GM21717 (cell line): ENCODE measurements at regions not wholly inside any gene's neighbourhood (a gene's known extent, or its start where the extent isn't known, plus 50 kb on each side); places are given as distances from the start of the nearest gene placed in this dataset.

Source experiments
- ATAC-seq: cut with Tn5 transposase; IDR thresholded peaks from one replicate; pipeline ENCODE4 v1.9.1; 2021; ENCODE audit warnings: mild to moderate bottlenecking, moderate library complexity; ENCODE audit not compliant: unreplicated experiment

DNA sequence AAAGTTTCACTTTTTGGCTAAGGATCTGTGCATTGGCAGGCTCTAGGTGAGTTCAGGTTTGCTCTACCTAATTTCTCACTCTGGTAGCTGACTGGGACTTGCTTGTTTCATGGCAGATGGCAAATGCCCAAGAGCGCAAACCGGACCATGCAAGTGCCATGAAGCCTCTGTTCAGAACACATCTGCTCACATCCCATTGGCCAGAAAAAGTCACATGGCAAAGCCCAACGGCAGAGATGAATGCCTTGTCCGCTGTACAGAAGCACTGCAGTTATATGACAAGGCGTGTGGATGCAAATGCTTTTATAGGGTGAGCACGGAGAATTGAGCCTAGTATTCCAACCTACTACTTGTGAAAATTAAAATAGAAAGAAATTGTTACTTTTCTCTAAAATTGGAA is 202.2 kb upstream of the HMGA2 start:
- ATAC-seq: no peak

DNA sequence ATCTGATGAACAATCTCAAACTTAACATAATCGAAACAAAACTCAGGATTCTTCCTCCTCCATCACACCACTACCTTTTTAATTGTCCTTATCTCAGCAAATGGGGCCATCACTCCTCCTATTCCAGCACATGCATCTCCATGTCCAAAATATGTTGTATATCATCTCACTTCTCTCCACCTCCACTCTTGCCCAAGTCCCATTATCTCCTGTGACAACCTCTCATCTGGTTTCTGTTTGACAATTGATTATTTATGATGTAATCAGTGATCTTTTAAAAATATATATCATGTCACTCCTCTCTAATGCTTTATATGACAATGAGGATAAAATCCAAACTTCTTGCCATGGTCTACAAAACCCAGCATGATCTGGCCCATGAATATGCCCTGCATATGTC is 200.8 kb upstream of the HMGA2 start:
- ATAC-seq: no peak

DNA sequence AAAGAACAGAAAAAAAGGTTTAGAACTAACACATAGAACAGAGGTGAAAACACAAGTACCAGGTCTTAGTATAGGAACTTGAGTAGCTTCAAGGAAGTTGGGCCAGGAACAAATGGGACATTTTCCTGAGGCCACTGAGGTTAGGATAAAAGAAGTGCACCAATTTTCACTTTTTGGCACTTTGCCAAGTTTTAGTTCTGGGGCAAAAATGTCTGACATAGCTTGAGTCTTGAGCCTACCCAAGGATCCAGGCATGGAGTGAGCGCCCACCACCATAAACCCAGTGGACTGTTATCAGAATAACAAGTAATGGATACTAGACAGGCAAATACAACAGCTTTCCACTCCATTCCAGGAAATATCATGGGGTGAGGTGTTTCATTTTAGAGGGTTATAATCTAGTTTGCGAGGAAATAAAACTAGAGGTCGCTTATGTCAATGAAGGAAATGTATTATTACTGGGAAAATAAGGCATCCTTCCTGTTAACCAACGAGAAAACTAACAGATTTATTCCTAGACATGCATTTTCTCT is 199.7 kb upstream of the HMGA2 start:
- no peak for ATAC-seq

DNA sequence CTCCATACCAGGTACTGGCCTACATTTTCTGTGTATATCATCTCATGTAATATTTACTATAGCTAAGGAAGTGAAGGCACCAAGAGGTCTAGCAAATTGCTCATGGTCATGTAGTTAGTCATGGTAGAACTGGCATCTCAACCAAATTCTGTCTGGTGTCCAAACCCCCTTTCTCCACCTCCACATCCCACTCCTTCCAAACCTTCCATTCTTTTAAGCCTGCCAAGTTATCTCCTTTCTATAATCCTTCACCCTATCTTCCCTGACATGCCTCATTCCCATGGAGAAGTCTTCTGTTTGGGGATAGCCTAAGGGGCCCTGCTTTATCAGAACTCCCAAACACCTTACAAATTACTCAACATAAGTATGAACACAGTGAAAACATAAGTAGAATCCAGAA is 196.2 kb upstream of the HMGA2 start:
- no peak for ATAC-seq

DNA sequence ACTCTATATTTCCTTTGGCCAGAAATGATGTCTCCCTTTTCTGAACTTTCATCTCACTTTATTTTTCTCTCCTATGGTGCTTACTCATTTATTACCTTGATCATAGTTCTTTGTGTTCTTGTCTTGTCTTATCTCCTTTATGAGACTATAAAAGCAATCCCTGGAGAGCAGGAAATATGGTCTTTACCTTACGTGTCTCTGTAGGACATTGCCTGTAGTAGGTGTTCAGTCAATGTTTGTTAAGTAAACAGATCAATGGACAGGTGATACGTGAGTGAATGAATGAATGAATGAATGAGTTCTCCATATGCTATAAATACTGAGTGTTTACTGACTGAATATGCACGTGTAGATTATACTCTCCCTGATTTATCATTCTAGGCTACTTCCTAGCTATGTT is 193.7 kb upstream of the HMGA2 start:
- no peak for ATAC-seq

DNA sequence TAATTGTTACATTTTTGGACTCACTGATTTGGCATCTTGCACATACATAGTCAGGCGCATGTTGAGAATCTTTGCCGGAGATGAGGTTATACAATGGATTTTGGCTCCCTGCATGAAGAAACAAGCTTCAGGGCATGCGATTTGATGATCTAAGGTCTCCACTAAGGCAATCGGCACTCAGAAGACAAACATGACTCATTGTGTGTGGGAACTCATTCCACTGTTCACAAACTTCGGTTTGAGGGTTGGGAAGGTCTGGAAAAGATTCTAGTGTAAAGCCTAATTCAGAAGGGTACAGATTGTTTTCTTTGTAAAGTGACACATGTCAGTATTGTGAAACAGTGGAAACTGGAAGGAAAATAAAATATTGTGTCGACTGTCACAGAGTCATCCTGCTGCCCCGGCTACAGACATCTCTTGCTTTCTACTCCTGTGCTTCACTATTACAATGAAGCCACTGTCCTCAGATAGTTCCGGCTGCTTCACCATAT is 192.6 kb upstream of the HMGA2 start:
- no peak for ATAC-seq

DNA sequence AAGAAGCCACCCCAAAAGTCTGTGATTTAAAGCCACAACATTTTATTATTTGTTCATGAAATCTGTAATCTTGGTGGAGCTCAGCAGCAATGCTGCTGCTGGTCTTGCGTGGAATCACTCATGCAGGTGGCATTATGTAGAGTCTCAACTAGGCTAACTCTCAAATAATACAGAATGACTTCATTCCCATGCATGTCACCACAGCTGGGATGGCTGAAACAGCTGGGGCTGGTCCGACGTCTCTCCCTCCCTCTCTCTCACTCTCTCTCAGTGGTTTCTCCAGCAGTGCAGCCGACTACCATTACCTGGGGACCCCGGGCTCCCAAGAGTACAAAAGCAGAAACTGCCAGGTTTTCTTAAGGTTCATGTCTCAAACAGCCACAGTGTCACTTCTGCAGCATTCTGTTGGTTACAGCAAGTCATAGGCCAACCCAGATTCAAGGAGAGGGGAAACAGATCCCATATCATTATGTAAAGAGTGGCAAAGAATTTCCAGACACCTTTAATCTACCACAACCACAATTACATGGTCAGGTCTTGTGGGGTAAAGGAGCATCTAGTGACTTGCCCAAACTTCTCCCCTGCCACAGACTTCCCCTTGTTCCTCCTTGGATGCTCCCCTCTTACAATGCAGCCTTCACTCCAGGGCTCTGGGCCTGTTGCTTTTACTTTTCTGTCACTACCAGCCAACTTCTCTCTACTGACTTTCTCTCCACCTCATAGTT is 192.0 kb upstream of the HMGA2 start:
- no peak for ATAC-seq

DNA sequence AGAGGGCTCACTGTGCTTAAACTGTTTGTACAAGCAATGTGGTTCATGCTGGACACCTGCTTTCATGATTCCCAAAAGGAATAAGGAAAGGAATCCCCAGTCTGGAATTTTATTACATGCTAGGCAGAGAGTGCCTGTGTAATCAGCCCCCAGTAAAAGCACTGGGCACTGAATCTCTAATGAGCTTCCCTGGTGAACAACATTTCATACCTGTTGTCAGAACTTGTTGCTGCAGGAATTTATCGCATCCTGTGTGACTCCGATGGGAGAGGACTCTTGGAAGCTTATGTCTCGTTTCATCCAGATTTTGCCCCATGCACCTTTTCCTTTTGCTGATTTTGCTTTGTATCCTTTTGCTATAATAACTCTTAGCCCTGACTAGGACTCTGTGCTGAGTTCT is 190.2 kb upstream of the HMGA2 start:
- no peak for ATAC-seq

DNA sequence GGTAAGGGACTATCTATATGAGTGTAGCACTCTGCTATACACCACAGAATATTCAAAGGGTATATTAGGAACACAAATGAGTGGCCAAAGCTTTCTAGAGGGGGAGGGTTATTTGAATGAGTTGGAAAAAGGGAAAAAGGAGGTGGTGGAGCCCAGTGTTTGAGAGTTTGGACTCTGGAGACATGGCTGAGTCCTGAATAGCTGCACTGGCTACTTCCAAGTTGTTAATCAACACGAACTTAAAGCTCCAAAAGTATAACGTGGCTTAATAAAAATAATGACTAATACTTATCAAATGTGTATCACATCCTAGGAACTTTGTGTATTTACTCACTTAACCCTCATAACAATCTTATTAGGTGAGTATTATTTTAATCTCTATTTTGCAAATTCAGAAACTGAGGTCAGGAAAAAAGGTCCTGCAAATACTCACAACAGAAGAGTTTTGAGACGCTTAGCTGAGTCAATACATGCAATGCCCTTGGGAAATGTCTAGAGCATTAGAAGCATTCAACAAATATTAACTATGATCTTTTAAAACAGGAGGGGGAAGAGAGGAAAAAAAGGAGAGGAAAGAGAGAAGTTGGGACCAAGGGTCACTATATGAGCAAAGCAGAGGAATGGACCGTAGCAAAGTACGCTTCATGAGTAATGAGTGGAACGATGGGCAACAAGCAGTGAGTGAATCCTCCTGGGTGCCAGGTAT is 189.5 kb upstream of the HMGA2 start:
- no peak for ATAC-seq

DNA sequence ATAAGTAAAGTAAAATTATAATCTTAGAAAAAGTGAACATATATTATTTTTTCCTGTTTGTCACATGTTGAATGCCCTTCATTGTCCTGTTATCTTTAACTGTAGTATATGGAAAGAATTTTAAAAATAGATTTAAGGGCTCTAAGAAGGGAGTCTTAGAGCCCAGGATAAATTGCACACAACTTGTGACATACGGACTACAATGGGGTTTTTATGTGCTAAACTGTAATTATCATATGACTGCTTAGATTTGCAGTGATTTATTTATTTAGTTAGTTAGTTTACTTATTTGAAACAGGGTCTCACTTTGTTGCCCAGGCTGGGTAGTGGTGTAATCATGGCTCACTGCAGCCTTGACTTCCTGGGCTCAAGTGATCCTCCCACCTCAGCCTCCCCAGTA is 187.8 kb upstream of the HMGA2 start:
- no peak for ATAC-seq

DNA sequence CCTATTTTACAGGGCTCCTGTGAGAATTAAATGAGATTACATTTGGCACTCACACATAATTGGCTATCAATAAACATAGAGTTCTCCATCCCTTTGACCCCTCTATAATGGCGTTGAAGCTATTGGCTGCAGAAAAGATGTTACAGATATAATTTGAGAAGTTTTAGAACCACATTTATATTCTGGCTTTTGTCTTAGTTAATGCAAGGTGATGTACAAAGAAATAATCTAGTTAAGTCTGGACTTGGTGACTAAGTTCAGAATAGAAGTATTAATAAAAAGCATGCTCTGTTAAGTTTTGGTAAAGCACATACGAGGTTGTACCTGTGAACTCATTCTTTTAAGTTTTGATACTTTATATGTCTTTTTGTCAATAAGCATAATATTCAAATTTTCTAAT is 187.1 kb upstream of the HMGA2 start:
- ATAC-seq: no peak

DNA sequence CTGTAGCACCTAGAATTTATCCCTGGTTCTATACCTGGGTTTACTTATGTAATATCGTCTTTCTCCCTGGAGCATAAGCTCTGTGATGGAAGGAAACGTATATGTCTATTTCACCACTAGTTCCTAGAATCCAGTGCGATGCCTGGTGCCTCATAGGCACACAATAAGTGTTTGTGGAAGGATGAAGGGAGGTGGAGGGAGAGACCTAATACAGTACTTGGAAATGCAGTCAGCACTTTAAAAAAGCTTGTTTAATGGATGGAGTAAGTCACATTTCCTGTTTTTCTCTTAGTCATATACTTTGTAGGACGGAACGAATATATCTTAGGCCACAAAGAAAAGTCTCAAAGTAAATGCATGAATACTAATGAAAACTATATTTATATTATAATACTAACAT is 186.5 kb upstream of the HMGA2 start:
- ATAC-seq: no peak

DNA sequence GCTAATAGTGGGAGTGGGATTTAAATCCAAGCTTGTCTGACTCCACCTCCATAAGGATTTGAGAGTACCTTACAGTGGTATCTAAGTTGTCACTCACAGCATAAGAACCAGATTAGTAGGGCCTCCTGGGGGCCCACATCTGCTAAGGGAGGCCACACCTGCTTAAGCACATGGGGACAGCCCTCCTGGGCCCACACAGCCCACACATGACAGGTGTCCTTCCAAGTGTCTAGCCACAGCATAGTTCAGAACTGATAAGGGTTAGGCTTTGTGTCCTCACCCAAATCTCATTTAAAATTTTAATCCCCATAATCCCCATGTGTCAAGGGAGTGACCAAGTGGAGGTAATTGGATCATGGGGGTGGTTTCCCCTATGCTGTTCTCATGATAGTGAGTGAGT is 186.0 kb upstream of the HMGA2 start:
- ATAC-seq: no peak

DNA sequence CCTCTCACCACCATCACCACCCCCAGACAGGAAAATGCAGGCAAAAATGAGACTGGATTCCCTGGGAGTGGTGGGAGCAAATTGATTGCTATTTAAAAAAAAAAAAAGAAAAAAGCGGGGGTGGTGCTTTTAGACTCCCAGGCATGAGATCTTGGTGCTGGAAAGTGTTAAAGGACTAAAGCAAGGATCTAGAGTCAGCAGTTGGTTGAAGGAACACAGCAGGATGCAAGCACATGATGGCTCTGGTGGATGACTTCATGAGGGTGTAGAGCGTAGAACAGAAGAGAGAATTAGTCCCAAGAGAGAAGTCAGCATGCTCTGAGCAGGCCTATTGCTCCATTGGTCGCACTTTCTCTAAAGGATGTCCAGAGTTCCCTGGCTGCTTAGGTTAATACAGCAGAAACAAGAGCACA is 183.8 kb upstream of the HMGA2 start:
- no peak for ATAC-seq

DNA sequence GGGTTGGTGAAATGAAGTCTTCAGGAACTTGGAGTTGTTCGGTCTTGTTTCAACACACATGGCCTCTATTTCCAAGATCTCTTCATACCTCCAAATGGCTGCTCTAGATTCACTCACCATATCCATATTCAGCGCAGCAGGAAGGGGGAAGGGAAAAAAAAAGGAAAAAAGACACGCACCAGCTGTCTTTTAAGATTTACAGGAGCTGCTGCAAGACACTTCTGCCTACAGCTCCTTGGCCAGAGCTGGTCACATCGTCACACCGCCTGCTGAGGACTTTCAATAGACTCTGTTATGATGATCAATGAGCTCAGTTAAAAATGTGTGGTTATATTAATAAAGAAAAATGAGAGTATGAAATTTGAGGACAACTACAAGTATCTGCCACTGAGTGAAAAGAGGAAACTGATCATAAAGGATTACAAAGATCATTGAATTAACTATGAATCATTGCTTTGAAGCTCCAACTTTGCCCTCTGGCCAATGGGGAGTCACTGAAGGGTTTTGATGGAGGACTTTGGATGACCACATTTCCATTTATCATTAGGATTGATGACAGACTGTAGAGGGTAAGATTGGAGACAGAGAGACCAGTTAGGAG is 182.1 kb upstream of the HMGA2 start:
- no peak for ATAC-seq

DNA sequence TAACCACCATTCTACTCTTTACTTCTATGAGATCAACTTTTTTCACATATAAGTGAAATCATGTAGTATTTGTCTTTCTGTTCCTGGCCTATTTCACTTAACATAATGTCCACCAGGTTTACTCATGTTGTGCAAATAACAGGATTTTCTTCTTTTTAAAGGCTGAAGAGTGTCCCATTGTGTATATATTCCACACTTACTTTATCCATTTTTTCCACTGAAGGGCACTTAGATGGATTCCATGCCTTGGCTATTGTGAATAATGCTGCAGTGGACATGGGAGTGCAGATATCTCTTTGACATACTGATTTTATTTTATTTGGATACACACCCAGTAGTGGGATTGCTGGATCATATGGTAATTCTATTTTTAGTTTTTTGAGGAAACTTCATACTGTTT is 181.1 kb upstream of the HMGA2 start:
- no peak for ATAC-seq

DNA sequence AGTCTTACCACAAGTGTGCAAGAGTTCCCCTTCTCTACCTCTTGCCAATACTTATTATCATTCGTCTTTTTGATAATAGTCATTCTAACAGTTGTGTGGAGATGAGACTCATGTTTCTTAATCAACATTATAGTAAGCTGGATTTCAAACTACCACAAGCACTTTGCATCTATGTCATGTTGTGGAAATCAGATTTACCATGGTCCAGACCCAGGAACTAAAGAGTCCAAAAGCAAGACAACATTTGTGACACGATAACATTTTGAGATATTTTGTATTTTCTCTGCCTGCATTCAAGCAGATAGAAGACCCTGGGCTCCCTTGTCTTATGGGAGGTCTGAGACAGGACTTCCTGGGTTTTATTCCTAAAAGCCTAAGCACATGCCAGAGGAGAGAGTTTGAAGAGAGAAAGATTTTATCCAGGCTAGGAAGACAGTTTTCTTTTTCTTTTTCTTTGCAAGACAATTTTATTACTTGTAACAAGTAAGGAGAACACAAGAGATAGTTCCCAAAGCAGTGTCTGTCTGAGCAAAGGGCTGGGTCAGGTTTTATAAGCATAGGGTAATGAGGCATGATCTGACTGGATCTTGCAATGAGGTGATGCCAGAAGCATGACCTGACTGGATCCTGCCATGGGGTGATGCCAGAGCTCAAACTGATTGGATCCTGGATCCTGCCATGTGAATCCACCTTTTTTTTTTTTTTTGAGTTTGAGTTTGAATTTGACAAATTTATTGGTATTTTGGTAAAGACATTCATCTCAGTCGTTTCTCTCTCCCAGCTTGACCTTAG is 180.5 kb upstream of the HMGA2 start:
- ATAC-seq: no peak

DNA sequence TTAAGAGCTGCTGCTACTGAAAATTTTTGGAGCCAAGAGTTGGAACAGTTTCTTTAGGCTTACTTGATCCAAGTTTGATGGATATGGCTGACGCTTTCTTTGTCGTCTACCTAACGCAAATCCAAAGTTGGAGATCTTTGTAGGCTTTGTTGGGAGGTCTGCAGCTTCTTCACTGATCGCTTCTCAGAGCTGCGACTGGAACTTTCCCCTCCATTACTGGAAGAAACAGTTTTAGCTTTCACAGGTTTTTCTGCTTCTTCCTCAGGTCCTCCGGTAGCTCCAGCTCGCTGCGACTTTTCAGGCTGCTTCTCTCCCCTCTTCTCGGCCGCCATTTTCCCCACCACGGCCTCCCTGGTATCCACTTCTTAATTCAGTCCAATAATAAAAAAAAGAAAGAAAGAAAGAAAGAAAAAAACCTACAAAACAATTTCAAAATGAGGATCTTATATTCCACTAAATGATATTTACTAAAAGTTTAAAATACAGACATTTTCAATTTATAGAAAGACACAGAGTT is 178.1 kb upstream of the HMGA2 start:
- ATAC-seq: no peak

DNA sequence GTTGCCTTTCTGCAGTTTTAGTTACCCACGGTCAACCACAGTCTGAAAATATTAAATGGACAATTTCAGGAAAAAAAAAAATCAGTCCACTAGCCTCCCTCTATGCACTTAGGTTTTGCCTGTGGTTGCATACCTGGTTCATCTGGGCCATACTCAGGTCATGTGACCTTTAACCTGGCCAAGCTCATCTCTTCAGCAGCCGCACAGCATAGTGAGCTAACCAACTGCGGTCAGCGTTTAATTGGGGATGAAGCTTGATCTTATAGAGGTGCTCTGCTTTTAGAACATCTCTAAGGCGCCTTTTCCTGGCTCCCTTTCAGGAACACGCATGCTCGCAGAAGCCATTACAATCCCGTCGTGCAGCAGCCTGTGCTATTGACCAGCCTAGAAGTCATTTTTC is 177.2 kb upstream of the HMGA2 start:
- no peak for ATAC-seq

DNA sequence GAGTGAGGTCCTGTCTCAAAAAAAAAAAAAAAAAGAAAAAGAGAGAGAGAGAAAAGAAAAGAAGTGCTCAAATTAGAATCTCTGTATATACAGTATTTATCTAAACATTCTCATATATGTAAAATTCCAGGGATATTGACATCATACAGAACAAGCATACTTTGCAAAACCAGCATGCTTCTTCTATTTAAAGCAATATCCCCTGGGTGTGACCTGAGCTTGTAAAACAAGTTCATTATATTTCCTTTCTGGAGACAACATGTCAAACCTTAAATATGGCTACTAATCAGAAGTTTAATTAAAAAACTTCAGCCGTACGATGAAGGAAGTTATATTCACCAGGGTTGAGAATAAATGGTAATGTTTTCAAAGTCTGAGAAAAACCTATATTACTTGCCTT is 175.8 kb upstream of the HMGA2 start:
- ATAC-seq: no peak

DNA sequence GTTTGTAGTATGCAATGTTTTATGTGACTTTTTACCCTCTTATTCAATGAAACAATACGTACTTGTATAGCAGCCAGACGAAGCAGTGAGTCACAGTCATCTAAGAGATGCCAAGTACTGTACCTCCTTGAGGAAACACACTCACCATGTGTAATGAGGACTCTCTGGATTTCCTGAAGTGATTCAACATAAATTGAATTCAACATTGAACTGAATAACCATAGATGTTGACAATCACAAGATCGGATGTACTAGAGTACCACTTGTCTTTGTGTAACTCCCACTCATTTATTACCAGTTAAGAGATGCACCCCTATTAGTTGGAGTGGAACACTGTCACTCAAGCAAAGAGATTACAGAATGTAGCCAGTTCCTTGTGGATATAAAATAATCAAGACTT is 175.2 kb upstream of the HMGA2 start:
- ATAC-seq: no peak
